ENCODE measurements at regions not wholly inside any gene's neighbourhood (a gene's known extent, or its start where the extent isn't known, plus 50 kb on each side); places are given as distances from the start of the nearest gene placed in this dataset.

DNA sequence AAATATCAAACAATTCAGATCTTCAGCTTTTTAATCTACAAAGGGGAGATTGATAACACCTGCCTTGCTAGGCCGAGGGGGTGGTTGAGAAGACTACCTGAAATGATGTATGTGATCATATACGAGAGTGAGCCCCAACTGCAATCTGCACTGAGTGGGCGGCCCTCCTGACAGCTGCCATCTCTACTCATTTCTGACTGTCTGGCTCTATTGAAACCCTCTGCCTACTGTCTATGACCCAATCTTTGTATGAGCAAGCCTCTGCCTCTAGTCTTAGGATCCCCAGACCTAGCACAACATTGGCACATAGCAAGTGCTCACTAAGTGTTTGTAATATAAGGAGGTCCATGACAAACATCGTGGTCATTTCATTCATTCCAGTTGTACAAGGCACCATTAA, 144.4 kb upstream of the NR2F2 start:
- H4K5ac ChIP-seq (ENCODE audit: insufficient read length, low read depth, low read length) = no peak overlapping the region
- no peak overlapping the region for H3K56ac ChIP-seq (replicated peaks; ENCODE audit: insufficient read length, low read depth, low read length)
- WGBS, 2 experiments (ENCODE audit: extremely low coverage in 1 of 2, insufficient coverage in 1 of 2, insufficient read length in 1 of 2, insufficient replicate concordance in 2 of 2, low coverage in 1 of 2, low lambda C conversion rate in 2 of 2, missing lambda C conversion rate in 1 of 2) = 84% methylated on average over 4 of the region's 4 CpGs; no CpG with 5 or more reads in 1 of the 2 experiments
- no peaks in the 10 kb centered on the region for H3K9me3 ChIP-seq (ENCODE audit: insufficient read depth in 2 of 2, low read depth in 1 of 2, low read length in 1 of 2)
- H3K18ac ChIP-seq (ENCODE audit: extremely low read depth, low read length) = no peak overlapping the region
- no peak overlapping the region for H2AFZ ChIP-seq (ENCODE audit: low read length)
- H3K4me3 ChIP-seq (ENCODE audit: extremely low read depth in 1 of 4, insufficient read depth in 2 of 4, low read depth in 3 of 4, low read length in 4 of 4) = no peak overlapping the region
- no peak overlapping the region for H4K91ac ChIP-seq (replicated peaks; ENCODE audit: insufficient read length, low read length)
- no peak overlapping the region for H3K9ac ChIP-seq (replicated peaks in 1 of 4; ENCODE audit: extremely low read depth in 1 of 4, low read depth in 3 of 4, low read length in 3 of 4)
- H2BK120ac ChIP-seq (replicated peaks; ENCODE audit: low read depth, low read length) = no peak overlapping the region
- POLR2A ChIA-PET (ENCODE audit: partially characterized antibody) = interaction anchor here (0.6 kb wide), 1 partner anchor 890 kb away, joined by 3 read pairs; no protein-coding TSS in a partner anchor
- H3K27me3 ChIP-seq (replicated peaks in 1 of 4; ENCODE audit: control insufficient read depth in 3 of 4, extremely low read depth in 1 of 4, insufficient read depth in 3 of 4, low read length in 3 of 4) = no peaks in the 10 kb centered on the region
- H2AK5ac ChIP-seq (ENCODE audit: low read depth, low read length) = no peak overlapping the region
- H3K4me2 ChIP-seq (ENCODE audit: insufficient read depth in 1 of 2, low read depth in 2 of 2, low read length in 2 of 2) = no peak overlapping the region
- no peak overlapping the region for H2BK5ac ChIP-seq (ENCODE audit: low read depth, low read length)
- no peaks in the 10 kb centered on the region for H4K20me1 ChIP-seq (replicated peaks in 1 of 2; ENCODE audit: control insufficient read depth in 1 of 2, insufficient read depth in 2 of 2, low read length in 2 of 2)
- H3K79me1 ChIP-seq (ENCODE audit: low read depth, low read length) = no peaks in the 10 kb centered on the region
- no peaks in the 10 kb centered on the region for H3K36me3 ChIP-seq (ENCODE audit: control insufficient read depth in 2 of 4, insufficient read depth in 4 of 4, low read length in 3 of 4)
- peaks cover 0 to 16% (median under 1%) of the 10 kb centered on the region in 4 experiments; a peak in 1 of 7 replicates for H3K4me1 ChIP-seq (replicated peaks in 1 of 4; ENCODE audit: control insufficient read depth in 3 of 4, insufficient read depth in 4 of 4, low read length in 3 of 4)
- no peaks in the 10 kb centered on the region for H3K23me2 ChIP-seq (ENCODE audit: low read depth, low read length)
- no peak overlapping the region for H3K14ac ChIP-seq (ENCODE audit: insufficient read length)
- H3K27ac ChIP-seq (ENCODE audit: low read depth, low read length) = no peak overlapping the region
- CTCF ChIA-PET (ENCODE audit: partially characterized antibody) = no interaction called here
- H4K8ac ChIP-seq (ENCODE audit: extremely low read depth, insufficient read depth, low read length) = no peak overlapping the region
- DNase-seq (ENCODE audit: low read depth in 1 of 2, low spot score in 2 of 2) (no peak), FAIRE-seq (no peak)
- H3K23ac ChIP-seq (ENCODE audit: insufficient read length) = no peak overlapping the region
- H2BK12ac ChIP-seq (ENCODE audit: low read depth, low read length) = no peak overlapping the region
- H3K79me2 ChIP-seq (ENCODE audit: control insufficient read depth in 1 of 2, insufficient read depth in 2 of 2, low read length in 2 of 2) = no peaks in the 10 kb centered on the region
- no peak overlapping the region for H2BK15ac ChIP-seq (ENCODE audit: low read length)
- no peak overlapping the region for H2BK20ac ChIP-seq (ENCODE audit: low read length)
- no peak overlapping the region for H3K4ac ChIP-seq (replicated peaks; ENCODE audit: insufficient read length, low read depth, low read length)
- TF ChIP-seq, protein P1, sequence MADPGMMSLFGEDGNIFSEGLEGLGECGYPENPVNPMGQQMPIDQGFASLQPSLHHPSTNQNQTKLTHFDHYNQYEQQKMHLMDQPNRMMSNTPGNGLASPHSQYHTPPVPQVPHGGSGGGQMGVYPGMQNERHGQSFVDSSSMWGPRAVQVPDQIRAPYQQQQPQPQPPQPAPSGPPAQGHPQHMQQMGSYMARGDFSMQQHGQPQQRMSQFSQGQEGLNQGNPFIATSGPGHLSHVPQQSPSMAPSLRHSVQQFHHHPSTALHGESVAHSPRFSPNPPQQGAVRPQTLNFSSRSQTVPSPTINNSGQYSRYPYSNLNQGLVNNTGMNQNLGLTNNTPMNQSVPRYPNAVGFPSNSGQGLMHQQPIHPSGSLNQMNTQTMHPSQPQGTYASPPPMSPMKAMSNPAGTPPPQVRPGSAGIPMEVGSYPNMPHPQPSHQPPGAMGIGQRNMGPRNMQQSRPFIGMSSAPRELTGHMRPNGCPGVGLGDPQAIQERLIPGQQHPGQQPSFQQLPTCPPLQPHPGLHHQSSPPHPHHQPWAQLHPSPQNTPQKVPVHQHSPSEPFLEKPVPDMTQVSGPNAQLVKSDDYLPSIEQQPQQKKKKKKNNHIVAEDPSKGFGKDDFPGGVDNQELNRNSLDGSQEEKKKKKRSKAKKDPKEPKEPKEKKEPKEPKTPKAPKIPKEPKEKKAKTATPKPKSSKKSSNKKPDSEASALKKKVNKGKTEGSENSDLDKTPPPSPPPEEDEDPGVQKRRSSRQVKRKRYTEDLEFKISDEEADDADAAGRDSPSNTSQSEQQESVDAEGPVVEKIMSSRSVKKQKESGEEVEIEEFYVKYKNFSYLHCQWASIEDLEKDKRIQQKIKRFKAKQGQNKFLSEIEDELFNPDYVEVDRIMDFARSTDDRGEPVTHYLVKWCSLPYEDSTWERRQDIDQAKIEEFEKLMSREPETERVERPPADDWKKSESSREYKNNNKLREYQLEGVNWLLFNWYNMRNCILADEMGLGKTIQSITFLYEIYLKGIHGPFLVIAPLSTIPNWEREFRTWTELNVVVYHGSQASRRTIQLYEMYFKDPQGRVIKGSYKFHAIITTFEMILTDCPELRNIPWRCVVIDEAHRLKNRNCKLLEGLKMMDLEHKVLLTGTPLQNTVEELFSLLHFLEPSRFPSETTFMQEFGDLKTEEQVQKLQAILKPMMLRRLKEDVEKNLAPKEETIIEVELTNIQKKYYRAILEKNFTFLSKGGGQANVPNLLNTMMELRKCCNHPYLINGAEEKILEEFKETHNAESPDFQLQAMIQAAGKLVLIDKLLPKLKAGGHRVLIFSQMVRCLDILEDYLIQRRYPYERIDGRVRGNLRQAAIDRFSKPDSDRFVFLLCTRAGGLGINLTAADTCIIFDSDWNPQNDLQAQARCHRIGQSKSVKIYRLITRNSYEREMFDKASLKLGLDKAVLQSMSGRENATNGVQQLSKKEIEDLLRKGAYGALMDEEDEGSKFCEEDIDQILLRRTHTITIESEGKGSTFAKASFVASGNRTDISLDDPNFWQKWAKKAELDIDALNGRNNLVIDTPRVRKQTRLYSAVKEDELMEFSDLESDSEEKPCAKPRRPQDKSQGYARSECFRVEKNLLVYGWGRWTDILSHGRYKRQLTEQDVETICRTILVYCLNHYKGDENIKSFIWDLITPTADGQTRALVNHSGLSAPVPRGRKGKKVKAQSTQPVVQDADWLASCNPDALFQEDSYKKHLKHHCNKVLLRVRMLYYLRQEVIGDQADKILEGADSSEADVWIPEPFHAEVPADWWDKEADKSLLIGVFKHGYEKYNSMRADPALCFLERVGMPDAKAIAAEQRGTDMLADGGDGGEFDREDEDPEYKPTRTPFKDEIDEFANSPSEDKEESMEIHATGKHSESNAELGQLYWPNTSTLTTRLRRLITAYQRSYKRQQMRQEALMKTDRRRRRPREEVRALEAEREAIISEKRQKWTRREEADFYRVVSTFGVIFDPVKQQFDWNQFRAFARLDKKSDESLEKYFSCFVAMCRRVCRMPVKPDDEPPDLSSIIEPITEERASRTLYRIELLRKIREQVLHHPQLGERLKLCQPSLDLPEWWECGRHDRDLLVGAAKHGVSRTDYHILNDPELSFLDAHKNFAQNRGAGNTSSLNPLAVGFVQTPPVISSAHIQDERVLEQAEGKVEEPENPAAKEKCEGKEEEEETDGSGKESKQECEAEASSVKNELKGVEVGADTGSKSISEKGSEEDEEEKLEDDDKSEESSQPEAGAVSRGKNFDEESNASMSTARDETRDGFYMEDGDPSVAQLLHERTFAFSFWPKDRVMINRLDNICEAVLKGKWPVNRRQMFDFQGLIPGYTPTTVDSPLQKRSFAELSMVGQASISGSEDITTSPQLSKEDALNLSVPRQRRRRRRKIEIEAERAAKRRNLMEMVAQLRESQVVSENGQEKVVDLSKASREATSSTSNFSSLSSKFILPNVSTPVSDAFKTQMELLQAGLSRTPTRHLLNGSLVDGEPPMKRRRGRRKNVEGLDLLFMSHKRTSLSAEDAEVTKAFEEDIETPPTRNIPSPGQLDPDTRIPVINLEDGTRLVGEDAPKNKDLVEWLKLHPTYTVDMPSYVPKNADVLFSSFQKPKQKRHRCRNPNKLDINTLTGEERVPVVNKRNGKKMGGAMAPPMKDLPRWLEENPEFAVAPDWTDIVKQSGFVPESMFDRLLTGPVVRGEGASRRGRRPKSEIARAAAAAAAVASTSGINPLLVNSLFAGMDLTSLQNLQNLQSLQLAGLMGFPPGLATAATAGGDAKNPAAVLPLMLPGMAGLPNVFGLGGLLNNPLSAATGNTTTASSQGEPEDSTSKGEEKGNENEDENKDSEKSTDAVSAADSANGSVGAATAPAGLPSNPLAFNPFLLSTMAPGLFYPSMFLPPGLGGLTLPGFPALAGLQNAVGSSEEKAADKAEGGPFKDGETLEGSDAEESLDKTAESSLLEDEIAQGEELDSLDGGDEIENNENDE (IDR thresholded peaks at IDR 0.05; ENCODE audit: insufficient replicate concordance, low read length) = no peak

All from H1 (cell line).